Natural killer cell treated with Interleukin-12 subunit alpha and Interleukin-12 subunit beta and Interleukin-15 and Interleukin-18, amount 100 ng/mL, for 72 hours (primary cell): ENCODE measurements at regions not wholly inside any gene's neighbourhood (a gene's known extent, or its start where the extent isn't known, plus 50 kb on each side); places are given as distances from the start of the nearest gene placed in this dataset.

Experiments used
- ATAC-seq, 2 donors: fragments of 150-1000 bp; cut with Tn5 transposase in 1 of 2; sonication (Bioruptor Pico), chemical (Tn5 transposase) in 1 of 2; 2 replicates each; pipeline ENCODE4 v1.10.0; 2021
- DNase-seq: peaks from one replicate; pipeline ENCODE4 v3.0.0; 2022; ENCODE audit warnings: low spot score
- H3K27ac Mint-ChIP-seq, 2 donors: 1 replicate in 1 of 2; 2 replicates in 1 of 2; pipeline ENCODE4 v1.8.0; 2022; ENCODE audit warnings: mixed read lengths in 2 of 2, mild to moderate bottlenecking in 1 of 2, moderate library complexity in 1 of 2
- H3K27me3 Mint-ChIP-seq, 2 donors: 1 replicate in 1 of 2; 2 replicates in 1 of 2; pipeline ENCODE4 v1.8.0; 2022; ENCODE audit warnings: mixed read lengths in 2 of 2
- H3K36me3 Mint-ChIP-seq: one replicate; pipeline ENCODE4 v1.8.0; 2022; ENCODE audit warnings: mixed read lengths
- H3K4me1 Mint-ChIP-seq, 2 donors: 1 replicate in 1 of 2; 2 replicates in 1 of 2; pipeline ENCODE4 v1.8.0; 2022; ENCODE audit warnings: low read depth in 2 of 2, mixed read lengths in 2 of 2, mild to moderate bottlenecking in 1 of 2
- H3K4me3 Mint-ChIP-seq: one replicate; pipeline ENCODE4 v1.8.0; 2022; ENCODE audit warnings: mixed read lengths
- H3K9me3 Mint-ChIP-seq: 2 replicates; pipeline ENCODE4 v1.8.0; 2022; ENCODE audit warnings: mixed read lengths

- Mint-ChIP-seq H3K36me3 (peaks cover 4% of the 10 kb centered on the region), H3K9me3 (peaks cover 4% of the 10 kb centered on the region), H3K27me3 (peaks cover 0 to 6% of the 10 kb centered on the region in 2 donors), H3K27ac (no peak overlapping the region), H3K4me3 (no peak overlapping the region), H3K4me1 (no peaks in the 10 kb centered on the region)
- no peak for ATAC-seq
- DNase-seq = no peak
Measured at GRCh38 chr2:33660416-33661123, 61.5 kb upstream of the FAM98A start.

GRCh38 chr2:33655626-33656320 is 56.7 kb upstream of the FAM98A start:
- peaks cover 0 to 11% of the 10 kb centered on the region in 2 donors for H3K27me3 Mint-ChIP-seq
- no peaks in the 10 kb centered on the region for H3K9me3 Mint-ChIP-seq
- no peak overlapping the region for H3K4me3 Mint-ChIP-seq
- no peak overlapping the region for H3K27ac Mint-ChIP-seq
- ATAC-seq (no peak), DNase-seq (no peak)
- no peaks in the 10 kb centered on the region for H3K4me1 Mint-ChIP-seq
- H3K36me3 Mint-ChIP-seq = no peaks in the 10 kb centered on the region

GRCh38 chr2:33652830-33653229 is 53.7 kb upstream of the FAM98A start:
- DNase-seq = no peak
- no peaks in the 10 kb centered on the region for H3K9me3 Mint-ChIP-seq

GRCh38 chr2:33650171-33650570 is 51.1 kb upstream of the FAM98A start:
- DNase-seq (no peak), ATAC-seq (no peak)
- Mint-ChIP-seq H3K4me1 (no peaks in the 10 kb centered on the region), H3K27me3 (peaks cover 3 to 13% of the 10 kb centered on the region in 2 donors), H3K27ac (no peak overlapping the region), H3K36me3 (no peaks in the 10 kb centered on the region), H3K4me3 (no peak overlapping the region), H3K9me3 (no peaks in the 10 kb centered on the region)

More at GRCh38 chr2:33652830-33653229, 53.7 kb upstream of the FAM98A start:
- Mint-ChIP-seq H3K36me3 (no peaks in the 10 kb centered on the region), H3K4me3 (no peak overlapping the region), H3K27me3 (peaks cover 0 to 5% of the 10 kb centered on the region in 2 donors), H3K27ac (no peak overlapping the region), H3K4me1 (no peaks in the 10 kb centered on the region)
- ATAC-seq = no peak
